Neural progenitor cell (in vitro differentiated cells): ENCODE measurements at regions not wholly inside any gene's neighbourhood (a gene's known extent, or its start where the extent isn't known, plus 50 kb on each side); places are given as distances from the start of the nearest gene placed in this dataset.
A peak's percentile ranks its signal among the peaks of the same experiment; 100 is the strongest.

Experiments used
- DNase-seq: peaks from one replicate; pipeline ENCODE4 v3.0.0-alpha.2; 2016; ENCODE audit warnings: low spot score
- H2AFZ ChIP-seq: fragments of 200-600 bp; sonication (generic); replicated peaks from 2 replicates; pipeline ENCODE4 v1.6.1; 2016; ENCODE audit warnings: antibody characterized with exemption
- H3F3A ChIP-seq: fragments of 200-600 bp; sonication (generic); 2 replicates; pipeline ENCODE4 v1.6.1; 2016; ENCODE audit warnings: antibody characterized with exemption, low read depth
- H3K27ac ChIP-seq: fragments of 200-600 bp; sonication (generic); 2 replicates; pipeline ENCODE4 v1.5.1; 2016; ENCODE audit warnings: mild to moderate bottlenecking
- H3K27me3 ChIP-seq: fragments of 200-600 bp; sonication (generic); 2 replicates; pipeline ENCODE4 v1.6.1; 2016; ENCODE audit warnings: mild to moderate bottlenecking, moderate library complexity
- H3K36me3 ChIP-seq: fragments of 200-600 bp; sonication (generic); 2 replicates; pipeline ENCODE4 v1.5.1; 2016
- H3K4me1 ChIP-seq: fragments of 200-600 bp; sonication (generic); 2 replicates; pipeline ENCODE4 v1.6.1; 2016; ENCODE audit warnings: mixed run types
- H3K4me2 ChIP-seq: fragments of 200-600 bp; sonication (generic); 2 replicates; pipeline ENCODE4 v1.6.1; 2016
- H3K4me3 ChIP-seq: fragments of 200-600 bp; sonication (generic); 2 replicates; pipeline ENCODE4 v1.5.1; 2016
- H3K79me2 ChIP-seq: fragments of 200-600 bp; sonication (generic); 2 replicates; pipeline ENCODE4 v1.6.1; 2016; ENCODE audit warnings: low read depth
- H3K9ac ChIP-seq: fragments of 200-600 bp; sonication (generic); 2 replicates; pipeline ENCODE4 v1.6.1; 2016
- H3K9me3 ChIP-seq: fragments of 200-600 bp; sonication (generic); 2 replicates; pipeline ENCODE4 v1.5.1; 2016; ENCODE audit warnings: low read depth
- H4K20me1 ChIP-seq: fragments of 200-600 bp; sonication (generic); 2 replicates; pipeline ENCODE4 v1.6.1; 2016; ENCODE audit warnings: low read depth
- H3K27ac Mint-ChIP-seq: 3 replicates; pipeline ENCODE4 v1.8.0; 2021; ENCODE audit warnings: mixed read lengths
- H3K27me3 Mint-ChIP-seq: 2 replicates; pipeline ENCODE4 v1.8.0; 2022; ENCODE audit warnings: low read depth, mild to moderate bottlenecking, inconsistent platforms, moderate library complexity, mixed read lengths; ENCODE audit not compliant: insufficient read depth
- H3K36me3 Mint-ChIP-seq: 3 replicates; pipeline ENCODE4 v1.8.0; 2021; ENCODE audit warnings: mixed read lengths
- H3K4me1 Mint-ChIP-seq: 3 replicates; pipeline ENCODE4 v1.8.0; 2021; ENCODE audit warnings: mixed read lengths
- H3K4me3 Mint-ChIP-seq: 3 replicates; pipeline ENCODE4 v1.8.0; 2021; ENCODE audit warnings: mild to moderate bottlenecking, moderate library complexity, mixed read lengths
- H3K9me3 Mint-ChIP-seq: 3 replicates; pipeline ENCODE4 v1.8.0; 2020; ENCODE audit warnings: mixed read lengths
- EZH2 ChIP-seq: fragments of 200-600 bp; sonication (generic); IDR thresholded peaks from 2 replicates; pipeline ENCODE4 v1.6.1; 2017; ENCODE audit warnings: antibody characterized with exemption, mild to moderate bottlenecking, moderate library complexity
- EZH2phosphoT487 ChIP-seq: fragments of 200-600 bp; sonication (generic); IDR thresholded peaks from 2 replicates; pipeline ENCODE4 v1.6.1; 2017; ENCODE audit warnings: antibody characterized with exemption
- TF ChIP-seq, protein P1 (sequence below): fragments of 200-600 bp; sonication (generic); IDR thresholded peaks from 2 replicates; pipeline ENCODE4 v1.5.1; 2017; ENCODE audit warnings: antibody characterized with exemption, mild to moderate bottlenecking

GRCh38 chr10:107647462-107647861 lies 483.0 kb upstream of the SORCS1 start:
- no peak overlapping the region for H3K9ac ChIP-seq
- no peak overlapping the region for H3K27ac Mint-ChIP-seq

DNA sequence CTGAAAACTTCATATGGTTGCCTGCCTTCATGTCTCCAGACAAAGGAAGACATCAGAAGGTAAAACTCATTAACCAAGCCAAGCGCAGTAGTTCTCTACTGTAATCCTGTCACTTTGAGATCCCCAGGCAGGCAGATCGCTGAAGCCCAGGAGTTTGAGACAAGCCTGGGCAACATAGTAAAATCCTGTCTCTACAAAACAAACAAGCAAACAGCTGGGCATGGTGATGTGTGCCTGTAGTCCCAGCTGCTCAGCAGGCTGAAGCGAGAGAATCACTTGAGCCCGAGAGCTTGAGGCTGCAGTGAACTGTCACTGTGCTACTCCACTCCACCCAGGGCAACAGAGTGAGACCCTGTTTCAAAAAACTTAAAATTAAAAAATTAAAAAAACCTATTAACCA lies 467.4 kb upstream of the SORCS1 start:
- peaks cover 2% of the 10 kb centered on the region for H3K27me3 Mint-ChIP-seq
- no peaks in the 10 kb centered on the region for H3K4me1 ChIP-seq

More at GRCh38 chr10:107647462-107647861, 483.0 kb upstream of the SORCS1 start:
- H3K79me2 ChIP-seq: no peaks in the 10 kb centered on the region
- no peaks in the 10 kb centered on the region for H3K36me3 ChIP-seq
- H3K36me3 Mint-ChIP-seq: no peaks in the 10 kb centered on the region
- H3F3A ChIP-seq: no peaks in the 10 kb centered on the region
- no peaks in the 10 kb centered on the region for H3K4me1 ChIP-seq
- no peaks in the 10 kb centered on the region for H3K9me3 Mint-ChIP-seq
- TF ChIP-seq EZH2phosphoT487: no peak
- no peaks in the 10 kb centered on the region for H4K20me1 ChIP-seq
- DNase-seq: no peak
- H3K27ac ChIP-seq: no peak overlapping the region
- no peak overlapping the region for H3K4me2 ChIP-seq
- no peaks in the 10 kb centered on the region for H3K27me3 Mint-ChIP-seq
- no peaks in the 10 kb centered on the region for H3K27me3 ChIP-seq
- no peaks in the 10 kb centered on the region for H3K9me3 ChIP-seq
- no peak overlapping the region for H3K4me3 ChIP-seq
- no peak overlapping the region for H3K4me3 Mint-ChIP-seq
- H2AFZ ChIP-seq: no peak overlapping the region
- H3K4me1 Mint-ChIP-seq: peaks cover 11% of the 10 kb centered on the region

GRCh38 chr10:107626862-107627261 lies 462.4 kb upstream of the SORCS1 start:
- Histone ChIP-seq H2AFZ (no peak overlapping the region), H3K79me2 (no peaks in the 10 kb centered on the region), H3K4me3 (no peak overlapping the region), H3F3A (no peaks in the 10 kb centered on the region), H3K27me3 (no peaks in the 10 kb centered on the region), H3K4me2 (no peak overlapping the region), H3K9ac (no peak overlapping the region), H4K20me1 (no peaks in the 10 kb centered on the region), H3K27ac (no peak overlapping the region), H3K4me1 (no peaks in the 10 kb centered on the region), H3K36me3 (no peaks in the 10 kb centered on the region), H3K9me3 (no peaks in the 10 kb centered on the region)
- no peaks in the 10 kb centered on the region for H3K36me3 Mint-ChIP-seq
- H3K27me3 Mint-ChIP-seq: no peaks in the 10 kb centered on the region
- H3K9me3 Mint-ChIP-seq: no peaks in the 10 kb centered on the region
- TF ChIP-seq, protein P1, sequence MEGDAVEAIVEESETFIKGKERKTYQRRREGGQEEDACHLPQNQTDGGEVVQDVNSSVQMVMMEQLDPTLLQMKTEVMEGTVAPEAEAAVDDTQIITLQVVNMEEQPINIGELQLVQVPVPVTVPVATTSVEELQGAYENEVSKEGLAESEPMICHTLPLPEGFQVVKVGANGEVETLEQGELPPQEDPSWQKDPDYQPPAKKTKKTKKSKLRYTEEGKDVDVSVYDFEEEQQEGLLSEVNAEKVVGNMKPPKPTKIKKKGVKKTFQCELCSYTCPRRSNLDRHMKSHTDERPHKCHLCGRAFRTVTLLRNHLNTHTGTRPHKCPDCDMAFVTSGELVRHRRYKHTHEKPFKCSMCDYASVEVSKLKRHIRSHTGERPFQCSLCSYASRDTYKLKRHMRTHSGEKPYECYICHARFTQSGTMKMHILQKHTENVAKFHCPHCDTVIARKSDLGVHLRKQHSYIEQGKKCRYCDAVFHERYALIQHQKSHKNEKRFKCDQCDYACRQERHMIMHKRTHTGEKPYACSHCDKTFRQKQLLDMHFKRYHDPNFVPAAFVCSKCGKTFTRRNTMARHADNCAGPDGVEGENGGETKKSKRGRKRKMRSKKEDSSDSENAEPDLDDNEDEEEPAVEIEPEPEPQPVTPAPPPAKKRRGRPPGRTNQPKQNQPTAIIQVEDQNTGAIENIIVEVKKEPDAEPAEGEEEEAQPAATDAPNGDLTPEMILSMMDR: no peak
- TF ChIP-seq EZH2 (no peak), EZH2phosphoT487 (no peak)
- no peak overlapping the region for H3K27ac Mint-ChIP-seq
- H3K4me1 Mint-ChIP-seq: no peaks in the 10 kb centered on the region
- H3K4me3 Mint-ChIP-seq: no peak overlapping the region
- DNase-seq: no peak

More for the DNA sequence above, 467.4 kb upstream of the SORCS1 start:
- H2AFZ ChIP-seq: no peak overlapping the region
- H3K4me2 ChIP-seq: no peak overlapping the region
- H4K20me1 ChIP-seq: no peaks in the 10 kb centered on the region
- Mint-ChIP-seq H3K4me3 (no peak overlapping the region), H3K36me3 (no peaks in the 10 kb centered on the region), H3K4me1 (no peaks in the 10 kb centered on the region), H3K27ac (no peak overlapping the region), H3K9me3 (no peaks in the 10 kb centered on the region)
- peak; percentile 5 for DNase-seq
- H3K36me3 ChIP-seq: no peaks in the 10 kb centered on the region
- no peak overlapping the region for H3K9ac ChIP-seq
- H3F3A ChIP-seq: no peaks in the 10 kb centered on the region
- H3K9me3 ChIP-seq: no peaks in the 10 kb centered on the region
- H3K4me3 ChIP-seq: no peak overlapping the region
- no peaks in the 10 kb centered on the region for H3K79me2 ChIP-seq
- no peak for TF ChIP-seq EZH2phosphoT487
- TF ChIP-seq, protein P1: no peak
- no peak for TF ChIP-seq EZH2
- H3K27me3 ChIP-seq: no peaks in the 10 kb centered on the region
- H3K27ac ChIP-seq: no peak overlapping the region

DNA sequence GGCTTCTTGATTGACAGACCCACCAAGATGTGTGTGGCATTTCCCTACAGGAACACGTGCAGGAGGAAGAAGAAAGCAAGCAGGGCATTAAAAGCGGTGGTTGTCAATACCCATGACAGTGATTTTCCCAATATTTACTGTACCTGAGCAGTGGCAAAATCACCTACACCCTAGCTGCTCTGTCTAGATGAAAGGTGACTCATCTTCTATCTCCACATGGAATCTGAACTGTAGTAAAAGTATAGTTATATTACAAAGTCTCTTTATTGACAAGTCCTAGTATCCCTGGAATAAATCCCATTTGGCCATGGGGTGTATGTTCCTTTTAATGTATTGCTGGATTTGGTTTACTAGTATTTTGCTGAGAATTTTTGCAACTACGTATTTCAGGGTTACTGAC lies 458.8 kb upstream of the SORCS1 start:
- no peak overlapping the region for H3K9ac ChIP-seq
- no peaks in the 10 kb centered on the region for H3K27me3 ChIP-seq
- no peak for DNase-seq
- H3K4me1 ChIP-seq: no peaks in the 10 kb centered on the region
- H4K20me1 ChIP-seq: no peaks in the 10 kb centered on the region
- Mint-ChIP-seq H3K4me1 (no peaks in the 10 kb centered on the region), H3K4me3 (no peak overlapping the region), H3K36me3 (no peaks in the 10 kb centered on the region), H3K27me3 (peaks cover 2% of the 10 kb centered on the region), H3K27ac (no peak overlapping the region), H3K9me3 (no peaks in the 10 kb centered on the region)
- no peak overlapping the region for H3K4me3 ChIP-seq
- H3K36me3 ChIP-seq: no peaks in the 10 kb centered on the region
- TF ChIP-seq EZH2: no peak
- TF ChIP-seq, protein P1: no peak
- TF ChIP-seq EZH2phosphoT487: no peak
- no peaks in the 10 kb centered on the region for H3F3A ChIP-seq
- no peak overlapping the region for H2AFZ ChIP-seq
- no peak overlapping the region for H3K4me2 ChIP-seq
- H3K79me2 ChIP-seq: no peaks in the 10 kb centered on the region
- no peaks in the 10 kb centered on the region for H3K9me3 ChIP-seq
- H3K27ac ChIP-seq: no peak overlapping the region
